A673 (cell line): ENCODE measurements at regions not wholly inside any gene's neighbourhood (a gene's known extent, or its start where the extent isn't known, plus 50 kb on each side); places are given as distances from the start of the nearest gene placed in this dataset.

Experiments
- BruUV-seq: library from RNA; stranded (reverse); fragments of 400-500 nt; replicated peaks from 2 replicates; lab custom pipeline; 2021; lab: Mats Ljungman, UMichigan
- CTCF ChIA-PET: fragments of 300-600 bp; sonication (Branson Sonifier 250); formaldehyde crosslinking; loops from one replicate; lab custom pipeline; 2022; ENCODE audit warnings: antibody characterized with exemption; lab: Charles Lee
- POLR2A ChIA-PET: fragments of 300-600 bp; sonication (Branson Sonifier 250); formaldehyde crosslinking; loops from one replicate; lab custom pipeline; 2022; ENCODE audit warnings: antibody characterized with exemption; ENCODE audit not compliant: low non-redundant PET; lab: Charles Lee
- DNase-seq: peaks from one replicate; pipeline ENCODE4 v3.0.0-alpha.2; 2015; ENCODE audit warnings: low spot score
- H3K27ac ChIP-seq: fragments of 200-600 bp; sonication (generic); 2 replicates; pipeline ENCODE4 v1.5.1; 2016; ENCODE audit warnings: mixed run types, low read depth, mild to moderate bottlenecking, mixed read lengths, antibody characterized with exemption, low read length; ENCODE audit not compliant: poor library complexity, severe bottlenecking
- H3K27me3 ChIP-seq: fragments of 200-600 bp; sonication (generic); replicated peaks from 2 replicates; pipeline ENCODE4 v1.6.1; 2017; ENCODE audit warnings: mixed run types, low read depth, mild to moderate bottlenecking, mixed read lengths, antibody characterized with exemption, low read length; ENCODE audit not compliant: insufficient read depth, poor library complexity
- H3K36me3 ChIP-seq: fragments of 200-600 bp; sonication (generic); 2 replicates; pipeline ENCODE4 v1.6.1; 2016; ENCODE audit warnings: mixed run types, mild to moderate bottlenecking, mixed read lengths, antibody characterized with exemption, low read length; ENCODE audit not compliant: insufficient read depth, poor library complexity, severe bottlenecking
- H3K4me1 ChIP-seq: fragments of 200-600 bp; sonication (generic); 2 replicates; pipeline ENCODE4 v1.6.1; 2017; ENCODE audit warnings: mixed run types, mild to moderate bottlenecking, mixed read lengths, antibody characterized with exemption, low read length; ENCODE audit not compliant: insufficient read depth, poor library complexity, severe bottlenecking
- H3K4me3 ChIP-seq: fragments of 200-600 bp; sonication (generic); 2 replicates; pipeline ENCODE4 v1.5.1; 2016; ENCODE audit warnings: low read depth, mixed run types, mild to moderate bottlenecking, mixed read lengths, low read length; ENCODE audit not compliant: poor library complexity, severe bottlenecking
- H3K9me3 ChIP-seq: fragments of 200-600 bp; sonication (generic); 2 replicates; pipeline ENCODE4 v1.6.1; 2016; ENCODE audit warnings: mixed run types, low read depth, mild to moderate bottlenecking, mixed read lengths, antibody characterized with exemption, low read length; ENCODE audit not compliant: poor library complexity, severe bottlenecking
- CTCF ChIP-seq: fragments of 300-800, 200-600 bp; sonication (generic); conservative IDR thresholded peaks from 2 replicates; pipeline ENCODE4 v1.5.1; 2017; ENCODE audit warnings: low read depth, mild to moderate bottlenecking, antibody characterized with exemption, low read length, moderate library complexity, mixed read lengths
- EZH2 ChIP-seq: fragments of 200-600 bp; sonication (generic); IDR thresholded peaks from 2 replicates; pipeline ENCODE4 v1.6.1; 2017; ENCODE audit warnings: borderline replicate concordance, low read depth, mild to moderate bottlenecking, mixed read lengths, antibody characterized with exemption, low read length; ENCODE audit not compliant: poor library complexity, severe bottlenecking
- intact Hi-C: fragments of 100-400 bp; cut with micrococcal nuclease; formaldehyde crosslinking; loops from one replicate; pipeline ENCODE4 v1.10.0; 2022; ENCODE audit not compliant: unreplicated experiment

- Histone ChIP-seq H3K9me3 (no peaks in the 10 kb centered on the region), H3K27me3 (no peaks in the 10 kb centered on the region), H3K4me1 (no peaks in the 10 kb centered on the region), H3K36me3 (no peaks in the 10 kb centered on the region), H3K27ac (no peak overlapping the region), H3K4me3 (no peak overlapping the region)
- ChIA-PET POLR2A (no interaction called here), CTCF (no interaction called here)
- no peak for DNase-seq
- BruUV-seq: no TSS peak
- intact Hi-C loops: no loop called here
- TF ChIP-seq EZH2 (no peak), CTCF (no peak)
These were observed 369.7 kb downstream of the DCDC2C start for GRCh38 chr2:4073026-4073569.

GRCh38 chr2:4077017-4077416 lies 373.6 kb downstream of the DCDC2C start:
- peak; percentile 44 for DNase-seq
- BruUV-seq: no TSS peak
- Histone ChIP-seq H3K4me1 (no peaks in the 10 kb centered on the region), H3K27me3 (no peaks in the 10 kb centered on the region), H3K9me3 (no peaks in the 10 kb centered on the region), H3K36me3 (no peaks in the 10 kb centered on the region), H3K27ac (no peak overlapping the region), H3K4me3 (no peak overlapping the region)
- ChIA-PET CTCF (no interaction called here), POLR2A (interaction anchor here (0.6 kb wide), 1 partner anchor 22 kb away, joined by 3 read pairs; no protein-coding TSS in a partner anchor)
- TF ChIP-seq CTCF (no peak), EZH2 (no peak)
- intact Hi-C loops: no loop called here

- intact Hi-C loops: no loop called here
- Histone ChIP-seq H3K36me3 (no peaks in the 10 kb centered on the region), H3K9me3 (no peaks in the 10 kb centered on the region), H3K27ac (no peak overlapping the region), H3K4me3 (no peak overlapping the region), H3K4me1 (peaks cover 8% of the 10 kb centered on the region), H3K27me3 (no peaks in the 10 kb centered on the region)
- POLR2A ChIA-PET: no interaction called here
- DNase-seq: no peak
- CTCF ChIA-PET: no interaction called here
- no TSS peak for BruUV-seq
- TF ChIP-seq EZH2: no peak
- no peak for TF ChIP-seq CTCF
These were observed 381.8 kb downstream of the DCDC2C start for GRCh38 chr2:4085186-4085585.
